ENCODE measurements at regions not wholly inside any gene's neighbourhood (a gene's known extent, or its start where the extent isn't known, plus 50 kb on each side); places are given as distances from the start of the nearest gene placed in this dataset.

DNA sequence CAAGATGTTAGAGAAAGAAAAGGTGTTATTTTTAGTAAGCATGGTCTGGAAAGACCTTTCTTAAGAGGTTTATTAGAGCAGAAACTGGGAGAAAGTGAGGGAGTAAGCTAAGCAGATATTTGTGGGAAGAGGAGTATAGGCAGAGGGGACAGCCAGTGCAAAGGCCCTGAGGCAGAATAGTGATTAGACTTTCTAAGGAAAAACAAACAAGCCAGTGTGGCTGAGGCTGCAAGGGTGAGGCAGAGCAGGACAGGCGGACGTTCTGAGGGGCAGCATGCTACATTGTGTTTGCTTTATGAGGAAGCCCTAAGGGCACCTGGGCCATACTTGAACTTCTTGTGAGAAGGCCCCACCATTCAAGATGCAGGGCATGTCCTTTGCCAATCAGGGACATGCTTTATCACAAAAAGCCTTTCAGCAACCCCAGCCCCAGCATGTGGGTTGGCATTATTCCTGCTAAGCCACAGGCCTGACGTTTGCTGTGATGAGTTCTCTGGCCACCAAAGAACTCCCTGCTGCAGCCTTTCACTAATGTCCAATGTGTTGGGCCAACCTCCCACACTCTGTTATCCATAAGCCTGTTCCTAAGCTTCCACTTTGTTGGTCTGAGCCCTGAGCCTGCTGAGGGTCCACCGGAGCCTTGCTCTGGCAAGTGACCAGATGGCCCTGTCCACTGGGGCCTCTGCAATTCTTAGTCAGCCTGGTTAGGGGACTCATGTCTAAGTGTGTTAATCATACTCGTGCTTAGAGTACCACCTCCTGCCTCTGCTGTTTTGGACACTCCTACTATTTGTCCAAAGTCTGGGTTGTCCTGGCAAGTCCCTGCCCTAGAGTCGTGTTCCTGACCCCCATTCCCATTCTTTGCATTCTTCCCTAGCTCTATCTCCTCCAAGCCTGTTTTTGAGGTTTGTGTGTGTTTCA is 209.9 kb upstream of the CTNNB1 start:
- TF ChIP-seq POLR2A (IDR thresholded peaks at IDR 0.05): no peak
- DNase-seq (ENCODE audit: extremely low spot score in 2 of 2): no peak
- Histone ChIP-seq H3K27ac (no peak overlapping the region), H3K36me3 (no peaks in the 10 kb centered on the region), H3K4me1 (no peaks in the 10 kb centered on the region), H3K4me3 (no peak overlapping the region), H3K27me3 (no peaks in the 10 kb centered on the region), H3K9me3 (no peaks in the 10 kb centered on the region)
- intact Hi-C loops (cut with DNase I): no loop called here

DNA sequence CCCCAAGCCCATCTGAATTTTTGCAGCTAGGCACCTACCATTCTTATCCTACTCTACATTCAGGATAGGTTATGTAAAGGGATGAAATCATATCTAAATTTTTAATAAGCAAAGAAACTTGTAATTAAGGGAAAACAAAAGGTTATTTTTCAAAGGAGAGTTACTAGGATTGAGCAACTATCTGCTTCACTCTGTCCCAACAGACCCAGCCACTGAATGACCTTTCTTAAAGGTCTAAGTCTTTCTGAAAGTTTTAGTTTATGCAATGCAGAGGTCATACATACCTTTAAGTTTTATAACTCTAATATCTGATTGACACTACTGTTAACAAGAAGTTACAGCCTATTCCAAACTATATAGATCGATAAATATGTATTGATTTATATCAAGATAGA is 209.2 kb upstream of the CTNNB1 start:
- H3K4me1 ChIP-seq: no peaks in the 10 kb centered on the region
- intact Hi-C loops (cut with DNase I): no loop called here
- H3K4me3 ChIP-seq: no peak overlapping the region
- no peaks in the 10 kb centered on the region for H3K9me3 ChIP-seq
- H3K27me3 ChIP-seq: no peaks in the 10 kb centered on the region
- H3K27ac ChIP-seq: no peak overlapping the region
- no peaks in the 10 kb centered on the region for H3K36me3 ChIP-seq
- TF ChIP-seq POLR2AphosphoS5 (IDR thresholded peaks at IDR 0.05; ENCODE audit: insufficient read depth in 1 of 2, low read depth in 1 of 2) (no peak), POLR2A (IDR thresholded peaks at IDR 0.05) (no peak)
- TF ChIP-seq, protein P1, sequence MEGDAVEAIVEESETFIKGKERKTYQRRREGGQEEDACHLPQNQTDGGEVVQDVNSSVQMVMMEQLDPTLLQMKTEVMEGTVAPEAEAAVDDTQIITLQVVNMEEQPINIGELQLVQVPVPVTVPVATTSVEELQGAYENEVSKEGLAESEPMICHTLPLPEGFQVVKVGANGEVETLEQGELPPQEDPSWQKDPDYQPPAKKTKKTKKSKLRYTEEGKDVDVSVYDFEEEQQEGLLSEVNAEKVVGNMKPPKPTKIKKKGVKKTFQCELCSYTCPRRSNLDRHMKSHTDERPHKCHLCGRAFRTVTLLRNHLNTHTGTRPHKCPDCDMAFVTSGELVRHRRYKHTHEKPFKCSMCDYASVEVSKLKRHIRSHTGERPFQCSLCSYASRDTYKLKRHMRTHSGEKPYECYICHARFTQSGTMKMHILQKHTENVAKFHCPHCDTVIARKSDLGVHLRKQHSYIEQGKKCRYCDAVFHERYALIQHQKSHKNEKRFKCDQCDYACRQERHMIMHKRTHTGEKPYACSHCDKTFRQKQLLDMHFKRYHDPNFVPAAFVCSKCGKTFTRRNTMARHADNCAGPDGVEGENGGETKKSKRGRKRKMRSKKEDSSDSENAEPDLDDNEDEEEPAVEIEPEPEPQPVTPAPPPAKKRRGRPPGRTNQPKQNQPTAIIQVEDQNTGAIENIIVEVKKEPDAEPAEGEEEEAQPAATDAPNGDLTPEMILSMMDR (IDR thresholded peaks at IDR 0.05): no peak
- no peak for DNase-seq (ENCODE audit: extremely low spot score in 2 of 2)

DNA sequence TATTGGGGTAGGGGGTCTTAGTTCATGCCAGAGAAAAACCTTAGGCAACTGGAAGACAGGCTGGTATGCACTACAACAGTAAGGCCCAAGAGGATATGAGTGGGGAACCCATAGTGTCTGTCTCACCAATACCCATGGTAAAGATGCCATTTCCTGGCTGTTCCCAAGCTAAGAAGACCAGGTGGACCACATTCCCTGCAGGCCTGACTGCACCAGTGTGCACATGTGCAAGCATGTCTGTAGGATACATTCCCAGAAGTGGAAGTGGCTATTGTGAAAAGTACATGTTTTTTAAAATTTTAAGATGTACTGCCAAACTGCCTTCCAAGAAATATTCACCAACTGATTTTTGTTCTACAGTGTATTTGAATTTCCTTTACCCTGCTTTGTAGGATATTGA is 207.3 kb upstream of the CTNNB1 start:
- Histone ChIP-seq H3K36me3 (no peaks in the 10 kb centered on the region), H3K27ac (no peak overlapping the region), H3K4me3 (no peak overlapping the region), H3K9me3 (no peaks in the 10 kb centered on the region), H3K4me1 (no peaks in the 10 kb centered on the region), H3K27me3 (no peaks in the 10 kb centered on the region)
- intact Hi-C loops (cut with DNase I): no loop called here
- TF ChIP-seq POLR2A (IDR thresholded peaks at IDR 0.05): no peak
- TF ChIP-seq POLR2AphosphoS5 (IDR thresholded peaks at IDR 0.05; ENCODE audit: insufficient read depth in 1 of 2, low read depth in 1 of 2): no peak
- TF ChIP-seq, protein P1 (IDR thresholded peaks at IDR 0.05): no peak
- no peak for DNase-seq (ENCODE audit: extremely low spot score in 2 of 2)

DNA sequence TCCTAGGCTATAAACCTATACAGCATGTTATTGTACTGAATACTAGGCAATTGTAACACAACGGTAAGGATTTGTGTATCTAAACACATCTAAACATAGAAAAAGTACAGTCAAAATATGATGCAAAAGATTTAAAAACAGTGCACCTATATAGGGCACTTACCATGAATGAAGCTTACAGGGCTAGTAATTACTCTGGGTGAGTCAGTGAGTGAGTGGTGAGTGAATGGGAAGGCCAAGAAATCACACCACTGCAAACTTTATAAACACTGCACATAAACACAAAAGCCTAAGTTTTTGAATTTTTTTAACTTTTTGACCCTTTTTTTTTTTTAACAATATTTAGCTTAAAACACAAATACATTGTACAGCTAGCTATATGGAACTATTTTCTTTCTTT is 204.7 kb upstream of the CTNNB1 start:
- no peaks in the 10 kb centered on the region for H3K27me3 ChIP-seq
- DNase-seq (ENCODE audit: extremely low spot score in 2 of 2): no peak
- H3K4me1 ChIP-seq: no peaks in the 10 kb centered on the region
- H3K9me3 ChIP-seq: no peaks in the 10 kb centered on the region
- H3K27ac ChIP-seq: no peak overlapping the region
- H3K4me3 ChIP-seq: no peak overlapping the region
- TF ChIP-seq, protein P1 (IDR thresholded peaks at IDR 0.05): no peak
- TF ChIP-seq POLR2AphosphoS5 (IDR thresholded peaks at IDR 0.05; ENCODE audit: insufficient read depth in 1 of 2, low read depth in 1 of 2) (no peak), POLR2A (IDR thresholded peaks at IDR 0.05) (no peak)
- no peaks in the 10 kb centered on the region for H3K36me3 ChIP-seq
- intact Hi-C loops (cut with DNase I): no loop called here

DNA sequence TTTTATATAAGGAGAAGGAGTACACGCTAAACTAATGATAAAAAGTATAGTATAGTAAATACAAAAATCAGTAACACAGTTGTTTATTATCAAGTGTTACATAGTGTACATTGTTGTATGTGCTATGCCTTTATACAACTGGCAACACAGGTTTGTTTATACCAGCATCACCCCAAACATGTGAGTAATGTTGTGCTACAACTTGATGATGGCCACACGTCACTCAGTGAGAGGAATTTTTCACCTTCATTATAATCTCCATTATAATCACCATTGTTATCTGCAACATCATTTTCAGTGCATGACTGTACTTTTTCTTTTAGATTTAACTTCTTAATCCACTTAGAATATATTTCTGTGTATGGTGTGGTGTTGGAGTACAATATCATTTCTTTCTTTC is 204.0 kb upstream of the CTNNB1 start:
- no peaks in the 10 kb centered on the region for H3K27me3 ChIP-seq
- no peaks in the 10 kb centered on the region for H3K36me3 ChIP-seq
- TF ChIP-seq, protein P1 (IDR thresholded peaks at IDR 0.05): no peak
- TF ChIP-seq POLR2AphosphoS5 (IDR thresholded peaks at IDR 0.05; ENCODE audit: insufficient read depth in 1 of 2, low read depth in 1 of 2): no peak
- no peak for TF ChIP-seq POLR2A (IDR thresholded peaks at IDR 0.05)
- H3K9me3 ChIP-seq: no peaks in the 10 kb centered on the region
- intact Hi-C loops (cut with DNase I): no loop called here
- no peak for DNase-seq (ENCODE audit: extremely low spot score in 2 of 2)
- H3K27ac ChIP-seq: no peak overlapping the region
- H3K4me1 ChIP-seq: no peaks in the 10 kb centered on the region
- H3K4me3 ChIP-seq: no peak overlapping the region
